Psoas muscle (tissue), 7 donors: ENCODE measurements at regions not wholly inside any gene's neighbourhood (a gene's known extent, or its start where the extent isn't known, plus 50 kb on each side); places are given as distances from the start of the nearest gene placed in this dataset.
"Not testable (repeated sequence)": the region's sequence is repeated elsewhere in the genome, so short reads cannot be mapped to it uniquely, and the experiment has no call there.

Experiments used
- ATAC-seq, 4 donors: fragments of 200-7000 bp; cut with Tn5 transposase; one replicate each; pipeline ENCODE4 v1.9.1; 2020; ENCODE audit warnings: moderate library complexity in 3 of 4, mild to moderate bottlenecking in 2 of 4
- DNase-seq, 2 donors: peaks; one replicate each; pipeline ENCODE4 v3.0.0-alpha.2; 2020
- H3K27ac ChIP-seq: fragments of 200-600 bp; one replicate; pipeline ENCODE4 v1.8.0; 2022
- H3K27me3 ChIP-seq, 3 donors: fragments of 200-600 bp in 1 of 3; one replicate each; pipeline versions ENCODE4 v1.6.1 to v1.8.0; 2013 to 2022; ENCODE audit warnings: low read length in 2 of 3, mild to moderate bottlenecking in 2 of 3, moderate library complexity in 1 of 3; ENCODE audit not compliant: insufficient read depth in 3 of 3
- H3K36me3 ChIP-seq, 2 donors: fragments of 200-600 bp in 1 of 2; one replicate each; pipeline versions ENCODE4 v1.6.1 to v1.8.0; 2013 to 2022; ENCODE audit warnings: low read depth in 1 of 2, mild to moderate bottlenecking in 1 of 2, moderate library complexity in 1 of 2; ENCODE audit not compliant: insufficient read depth in 1 of 2
- H3K4me1 ChIP-seq: fragments of 200-600 bp; one replicate; pipeline ENCODE4 v1.8.0; 2022
- H3K4me3 ChIP-seq: fragments of 200-600 bp; one replicate; pipeline ENCODE4 v1.8.0; 2022; ENCODE audit warnings: mild to moderate bottlenecking
- H3K9me3 ChIP-seq: fragments of 200-600 bp; one replicate; pipeline ENCODE4 v1.8.0; 2022
- CTCF ChIP-seq: fragments of 200-600 bp; IDR thresholded peaks from one replicate; pipeline ENCODE4 v1.8.0; 2022; ENCODE audit warnings: antibody characterized with exemption
- WGBS, 3 donors: extraction: QIAGEN DNeasy Blood & Tissue Kit; methylation state at CpG; one replicate each; pipeline versions ENCODE4 v1.1.6 to v1.1.7; 2013; 5-methylcytosine and 5-hydroxymethylcytosine counted together
- intact Hi-C, 2 donors: fragments of 100-400 bp; cut with DNase I; formaldehyde crosslinking; loops; one replicate each; pipeline versions ENCODE4 v1.11.0 to v1.14.2; 2022
- donor health status: healthy with polysubstance abuse.
- donor health status: DM: no; HTN: no; CAD: no; lungs with moderate emphysema.
- donor health status: Bipolar disorder and iron deficiency.
- donor health status: healthy.
- donor health status: DM: yes; HTN: yes; CAD: no.
- donor health status: DM: no; HTN: no; CAD: no.
- donor health status: DM: yes; HTN: yes; CAD: no.

- H3K27me3 ChIP-seq: no peaks in the 10 kb centered on the region
- no peaks in the 10 kb centered on the region for H3K4me1 ChIP-seq
- H3K27ac ChIP-seq: no peak overlapping the region
- DNase-seq (no peak), ATAC-seq (no peak)
- no peaks in the 10 kb centered on the region for H3K9me3 ChIP-seq
- WGBS, 3 donors: 44 to 57% (median 50%) methylated on average over 2 of the region's 2 CpGs
- TF ChIP-seq CTCF: no peak
- H3K36me3 ChIP-seq: no peaks in the 10 kb centered on the region
- H3K4me3 ChIP-seq: no peak overlapping the region
- intact Hi-C loops: no loop called here
These were observed 721.4 kb downstream of the RFPL4B start for GRCh38 chr6:113068570-113068969.

- H3K9me3 ChIP-seq, H3K27ac ChIP-seq, H3K36me3 ChIP-seq, ATAC-seq, H3K27me3 ChIP-seq, intact Hi-C loops, H3K4me3 ChIP-seq, DNase-seq, H3K4me1 ChIP-seq: not testable (repeated sequence)
- 92 to 96% (median 93%) methylated on average over 3 of the region's 3 CpGs for WGBS, 3 donors
These were observed 723.6 kb downstream of the RFPL4B start for GRCh38 chr6:113070681-113071080.

GRCh38 chr6:113073611-113074191, 726.6 kb downstream of the RFPL4B start:
- Histone ChIP-seq H3K4me3 (no peak overlapping the region), H3K9me3 (no peaks in the 10 kb centered on the region), H3K27ac (no peak overlapping the region), H3K4me1 (no peaks in the 10 kb centered on the region), H3K27me3 (no peaks in the 10 kb centered on the region), H3K36me3 (no peaks in the 10 kb centered on the region)
- TF ChIP-seq CTCF: no peak
- no peak for DNase-seq
- 24 to 38% (median 28%) methylated on average over 1 of the region's 1 CpG for WGBS, 3 donors
- no peak for ATAC-seq
- intact Hi-C loops: no loop called here

DNA sequence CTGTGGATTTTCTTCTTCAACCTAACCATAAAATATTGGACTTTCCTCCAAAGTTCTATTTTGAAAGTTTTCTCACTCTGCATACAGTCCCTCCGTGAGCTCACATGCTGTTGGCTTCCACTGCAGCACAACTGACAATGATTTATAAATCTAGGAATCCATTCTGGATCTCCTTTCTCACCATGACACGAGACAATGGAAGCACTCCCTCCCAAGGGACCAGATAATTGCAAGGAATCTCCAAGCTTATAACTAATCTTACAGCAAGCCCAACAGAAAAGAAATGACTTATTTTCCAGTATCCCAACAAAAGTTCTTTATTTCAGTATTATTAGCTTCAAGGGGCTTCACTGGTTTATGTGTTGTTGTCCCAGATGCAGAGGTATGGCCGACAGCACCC, 729.0 kb downstream of the RFPL4B start:
- intact Hi-C loops: no loop called here
- no peak overlapping the region for H3K27ac ChIP-seq
- H3K36me3 ChIP-seq: no peaks in the 10 kb centered on the region
- TF ChIP-seq CTCF: no peak
- no peaks in the 10 kb centered on the region for H3K27me3 ChIP-seq
- H3K4me1 ChIP-seq: no peaks in the 10 kb centered on the region
- DNase-seq (no peak), ATAC-seq (no peak)
- no peak overlapping the region for H3K4me3 ChIP-seq
- H3K9me3 ChIP-seq: no peaks in the 10 kb centered on the region
- WGBS, 3 donors: 42 to 50% (median 45%) methylated on average over 3 of the region's 3 CpGs

DNA sequence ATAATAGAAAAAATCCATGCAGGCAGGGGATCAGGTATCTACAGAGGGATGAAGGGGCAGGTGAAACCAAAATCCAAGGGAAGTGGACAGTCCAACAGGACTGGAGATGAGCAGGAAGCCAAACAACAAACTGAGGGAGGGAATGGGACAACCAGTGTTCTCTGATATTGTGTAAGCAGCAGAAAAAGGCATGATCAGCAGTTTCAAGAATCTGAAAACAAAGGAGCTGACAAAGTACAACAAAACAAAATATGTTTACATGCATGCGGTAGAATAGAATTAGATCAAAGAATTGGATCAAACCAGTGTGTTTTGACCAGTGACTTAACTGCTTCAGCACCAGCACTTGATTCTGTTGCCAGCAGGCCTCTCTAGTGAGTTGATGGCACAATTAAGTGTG, 729.7 kb downstream of the RFPL4B start:
- no peak for ATAC-seq
- Histone ChIP-seq H3K27me3 (no peaks in the 10 kb centered on the region), H3K4me1 (no peaks in the 10 kb centered on the region), H3K27ac (no peak overlapping the region), H3K36me3 (no peaks in the 10 kb centered on the region), H3K9me3 (no peaks in the 10 kb centered on the region), H3K4me3 (no peak overlapping the region)
- 45 to 69% (median 55%) methylated on average over 1 of the region's 1 CpG for WGBS, 3 donors
- TF ChIP-seq CTCF: no peak
- no peak for DNase-seq
- intact Hi-C loops: no loop called here
